GM06990 (cell line): ENCODE measurements at regions not wholly inside any gene's neighbourhood (a gene's known extent, or its start where the extent isn't known, plus 50 kb on each side); places are given as distances from the start of the nearest gene placed in this dataset.

Experiments used
- DNase-seq: peaks from one replicate; pipeline ENCODE4 v3.0.0-alpha.2; 2011; ENCODE audit not compliant: insufficient read length; ENCODE audit errors: extremely low read depth
- H3K27me3 ChIP-seq: replicated peaks from 2 replicates; pipeline ENCODE4 v1.6.0; 2011; ENCODE audit warnings: low read length; ENCODE audit not compliant: control insufficient read depth, insufficient read depth
- H3K36me3 ChIP-seq: 2 replicates; pipeline ENCODE4 v1.5.1; 2011; ENCODE audit warnings: low read length; ENCODE audit not compliant: control insufficient read depth, insufficient read depth
- H3K4me3 ChIP-seq: replicated peaks from 2 replicates; pipeline ENCODE4 v1.5.1; 2011; ENCODE audit warnings: low read depth, mild to moderate bottlenecking, control low read depth, low read length
- TF ChIP-seq, protein P1 (sequence below): IDR thresholded peaks from 2 replicates; pipeline ENCODE4 v1.5.1; 2011; ENCODE audit warnings: low read length, control low read depth, mild to moderate bottlenecking, inconsistent platforms; ENCODE audit not compliant: insufficient read depth, poor library complexity, severe bottlenecking

DNA sequence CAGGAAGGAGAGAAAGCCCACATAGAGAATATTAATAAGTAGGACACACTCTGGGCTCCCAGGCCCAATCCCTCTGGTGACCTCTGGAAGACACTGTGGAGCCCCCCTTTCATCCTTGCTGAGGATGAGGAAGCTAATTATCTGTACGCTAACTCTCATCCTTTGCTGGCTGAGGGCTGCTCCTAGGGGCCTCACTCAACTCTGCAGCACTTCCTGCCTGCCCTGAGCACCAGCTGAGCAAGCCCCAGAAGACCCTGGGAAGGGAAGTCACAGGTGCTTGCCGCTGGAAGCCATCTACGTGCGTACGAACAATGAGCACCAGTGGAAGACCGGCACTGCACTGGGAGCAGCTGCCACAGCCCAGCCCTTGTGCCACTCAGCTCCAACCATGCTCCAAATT lies 145.8 kb upstream of the CDH5 start:
- Histone ChIP-seq H3K4me3 (no peak overlapping the region), H3K27me3 (no peaks in the 10 kb centered on the region; the same call in 1 of the 2 replicates), H3K36me3 (no peaks in the 10 kb centered on the region)
- DNase-seq, result no peak
- TF ChIP-seq, protein P1, sequence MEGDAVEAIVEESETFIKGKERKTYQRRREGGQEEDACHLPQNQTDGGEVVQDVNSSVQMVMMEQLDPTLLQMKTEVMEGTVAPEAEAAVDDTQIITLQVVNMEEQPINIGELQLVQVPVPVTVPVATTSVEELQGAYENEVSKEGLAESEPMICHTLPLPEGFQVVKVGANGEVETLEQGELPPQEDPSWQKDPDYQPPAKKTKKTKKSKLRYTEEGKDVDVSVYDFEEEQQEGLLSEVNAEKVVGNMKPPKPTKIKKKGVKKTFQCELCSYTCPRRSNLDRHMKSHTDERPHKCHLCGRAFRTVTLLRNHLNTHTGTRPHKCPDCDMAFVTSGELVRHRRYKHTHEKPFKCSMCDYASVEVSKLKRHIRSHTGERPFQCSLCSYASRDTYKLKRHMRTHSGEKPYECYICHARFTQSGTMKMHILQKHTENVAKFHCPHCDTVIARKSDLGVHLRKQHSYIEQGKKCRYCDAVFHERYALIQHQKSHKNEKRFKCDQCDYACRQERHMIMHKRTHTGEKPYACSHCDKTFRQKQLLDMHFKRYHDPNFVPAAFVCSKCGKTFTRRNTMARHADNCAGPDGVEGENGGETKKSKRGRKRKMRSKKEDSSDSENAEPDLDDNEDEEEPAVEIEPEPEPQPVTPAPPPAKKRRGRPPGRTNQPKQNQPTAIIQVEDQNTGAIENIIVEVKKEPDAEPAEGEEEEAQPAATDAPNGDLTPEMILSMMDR, result no peak

DNA sequence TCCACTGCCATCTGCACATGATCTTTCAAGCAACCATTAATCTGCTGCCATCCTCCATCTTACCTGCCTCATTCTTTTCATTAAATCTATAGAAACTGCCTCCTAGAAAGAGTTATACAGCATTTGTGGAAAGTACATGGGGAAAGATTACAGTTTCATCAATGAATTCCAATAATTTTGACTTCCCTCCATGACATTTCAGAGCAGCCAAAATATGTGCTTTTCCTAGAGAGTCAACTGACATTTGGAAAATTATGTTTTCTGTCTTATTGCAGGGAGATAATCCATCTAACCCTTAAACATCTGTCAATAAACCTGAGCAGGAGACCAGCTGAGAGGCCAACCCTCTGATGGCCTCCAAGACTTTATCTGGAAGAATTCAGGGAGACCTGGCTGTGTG lies 147.0 kb upstream of the CDH5 start:
- Histone ChIP-seq H3K4me3 (no peak overlapping the region), H3K27me3 (no peaks in the 10 kb centered on the region; the same call in 1 of the 2 replicates), H3K36me3 (no peaks in the 10 kb centered on the region)
- no peak for DNase-seq
- TF ChIP-seq, protein P1, result no peak

DNA sequence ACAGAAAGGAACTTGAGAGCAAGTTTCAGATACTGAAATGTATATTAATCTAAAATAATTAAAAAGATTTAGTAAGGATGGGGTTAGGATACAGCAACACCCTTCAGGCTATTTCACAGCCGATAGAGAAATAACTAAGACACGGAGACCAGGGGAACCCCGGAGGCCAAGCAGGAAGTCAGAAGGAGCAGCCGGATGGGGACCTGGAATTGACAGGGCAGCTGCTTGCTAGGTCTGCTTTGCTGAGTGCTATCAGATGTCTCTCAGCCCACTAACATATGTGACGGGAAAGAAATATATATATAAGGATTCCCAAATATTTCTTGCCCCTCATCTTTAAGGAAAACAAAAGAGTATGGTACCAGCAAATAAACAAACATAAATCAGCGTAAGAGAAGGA lies 154.1 kb upstream of the CDH5 start:
- DNase-seq, result no peak
- Histone ChIP-seq H3K4me3 (no peak overlapping the region), H3K27me3 (no peaks in the 10 kb centered on the region), H3K36me3 (no peaks in the 10 kb centered on the region)
- TF ChIP-seq, protein P1, result no peak

DNA sequence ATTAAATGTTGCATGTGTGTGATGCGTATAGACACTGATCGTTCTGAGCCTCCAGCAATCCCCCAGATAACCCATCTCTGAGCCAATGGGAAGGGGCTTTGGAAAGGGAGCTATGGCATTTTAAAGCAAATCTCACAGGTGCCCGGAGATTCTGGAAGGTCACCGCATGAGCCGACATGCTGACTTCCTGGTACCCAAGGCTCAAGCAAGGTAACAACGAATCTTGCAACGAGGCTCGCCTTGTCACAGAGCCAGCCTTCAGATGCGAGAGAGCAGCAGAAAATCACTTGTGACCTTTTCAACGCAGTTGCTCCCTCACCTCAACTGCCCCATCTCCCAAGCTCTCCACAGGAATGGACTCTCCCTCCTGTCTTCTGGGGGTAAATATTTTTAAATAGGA lies 154.8 kb upstream of the CDH5 start:
- no peaks in the 10 kb centered on the region for H3K36me3 ChIP-seq

DNA sequence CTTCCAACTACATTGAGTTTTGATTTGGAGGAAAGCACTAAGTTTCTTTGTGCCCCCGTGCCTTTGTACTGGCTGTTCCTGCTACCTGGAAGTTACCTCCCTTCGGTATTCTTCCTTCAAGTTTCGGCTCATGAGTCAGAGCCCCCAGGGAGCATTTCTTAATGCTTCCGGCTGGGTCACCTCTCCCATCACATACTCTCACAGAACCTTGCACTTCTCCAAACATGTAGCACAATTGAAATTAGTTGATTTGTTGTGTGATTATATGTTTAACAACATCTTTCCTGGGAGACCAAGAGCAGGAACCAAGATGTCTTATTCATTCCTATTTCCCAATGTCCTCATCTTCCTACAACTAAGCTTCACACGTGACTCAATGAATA lies 158.6 kb upstream of the CDH5 start:
- Histone ChIP-seq H3K27me3 (no peaks in the 10 kb centered on the region), H3K36me3 (no peaks in the 10 kb centered on the region), H3K4me3 (no peak overlapping the region)
- no peak for DNase-seq
- TF ChIP-seq, protein P1, result no peak

More for the DNA sequence above, 154.8 kb upstream of the CDH5 start:
- Histone ChIP-seq H3K27me3 (no peaks in the 10 kb centered on the region), H3K4me3 (no peak overlapping the region)
- TF ChIP-seq, protein P1, result no peak
- DNase-seq, result no peak
